ENCODE measurements at regions not wholly inside any gene's neighbourhood (a gene's known extent, or its start where the extent isn't known, plus 50 kb on each side); places are given as distances from the start of the nearest gene placed in this dataset.
A peak's percentile ranks its signal among the peaks of the same experiment; 100 is the strongest.

GRCh38 chr12:5195244-5195643, 151.6 kb downstream of the KCNA5 start:
- Histone ChIP-seq H3K9me3 (ENCODE audit: control insufficient read depth in 2 of 2, insufficient read depth in 1 of 2, low read depth in 1 of 2, low read length in 1 of 2) (no peaks in the 10 kb centered on the region), H3K27ac (ENCODE audit: low read depth in 1 of 3, low read length in 2 of 3) (no peak overlapping the region), H3K27me3 (ENCODE audit: control insufficient read depth in 3 of 3, insufficient read depth in 3 of 3, low read length in 3 of 3) (peaks cover 0 to 3% (median 0%) of the 10 kb centered on the region in 3 donors), H3K4me1 (ENCODE audit: control insufficient read depth in 3 of 3, insufficient read depth in 2 of 3, low read depth in 1 of 3, low read length in 2 of 3) (no peaks in the 10 kb centered on the region), H3K4me3 (ENCODE audit: low read depth in 1 of 3, low read length in 3 of 3) (no peak overlapping the region), H3K36me3 (ENCODE audit: control insufficient read depth in 3 of 3, insufficient read depth in 2 of 3, low read depth in 1 of 3, low read length in 3 of 3) (no peaks in the 10 kb centered on the region)
- DNase-seq = no peak
- FAIRE-seq = no peak
- 74 to 77% (median 75%) methylated on average over 1 of the region's 1 CpG for WGBS, 3 donors

GRCh38 chr12:5195691-5196090, 152.0 kb downstream of the KCNA5 start:
- no peaks in the 10 kb centered on the region for H3K9me3 ChIP-seq (ENCODE audit: control insufficient read depth in 2 of 2, insufficient read depth in 1 of 2, low read depth in 1 of 2, low read length in 1 of 2)
- 75 to 81% (median 79%) methylated on average over 3 of the region's 3 CpGs for WGBS, 3 donors
- FAIRE-seq = no peak

GRCh38 chr12:5197131-5197530, 153.5 kb downstream of the KCNA5 start:
- no peaks in the 10 kb centered on the region for H3K4me1 ChIP-seq (ENCODE audit: control insufficient read depth in 3 of 3, insufficient read depth in 2 of 3, low read depth in 1 of 3, low read length in 2 of 3)
- no peak overlapping the region for H3K4me3 ChIP-seq (ENCODE audit: low read depth in 1 of 3, low read length in 3 of 3)
- no peak overlapping the region for H3K27ac ChIP-seq (ENCODE audit: low read depth in 1 of 3, low read length in 2 of 3)
- no peak for DNase-seq
- no peak for FAIRE-seq
- 49 to 60% (median 54%) methylated on average over 1 of the region's 1 CpG for WGBS, 3 donors
- peaks cover 0 to 3% (median 0%) of the 10 kb centered on the region in 3 donors for H3K27me3 ChIP-seq (ENCODE audit: control insufficient read depth in 3 of 3, insufficient read depth in 3 of 3, low read length in 3 of 3)
- H3K9me3 ChIP-seq (ENCODE audit: control insufficient read depth in 2 of 2, insufficient read depth in 1 of 2, low read depth in 1 of 2, low read length in 1 of 2) = no peaks in the 10 kb centered on the region
- H3K36me3 ChIP-seq (ENCODE audit: control insufficient read depth in 3 of 3, insufficient read depth in 2 of 3, low read depth in 1 of 3, low read length in 3 of 3) = no peaks in the 10 kb centered on the region

More at GRCh38 chr12:5195691-5196090, 152.0 kb downstream of the KCNA5 start:
- Histone ChIP-seq H3K36me3 (ENCODE audit: control insufficient read depth in 3 of 3, insufficient read depth in 2 of 3, low read depth in 1 of 3, low read length in 3 of 3) (no peaks in the 10 kb centered on the region), H3K4me3 (ENCODE audit: low read depth in 1 of 3, low read length in 3 of 3) (no peak overlapping the region), H3K4me1 (ENCODE audit: control insufficient read depth in 3 of 3, insufficient read depth in 2 of 3, low read depth in 1 of 3, low read length in 2 of 3) (no peaks in the 10 kb centered on the region), H3K27ac (ENCODE audit: low read depth in 1 of 3, low read length in 2 of 3) (no peak overlapping the region), H3K27me3 (ENCODE audit: control insufficient read depth in 3 of 3, insufficient read depth in 3 of 3, low read length in 3 of 3) (peaks cover 0 to 3% (median 0%) of the 10 kb centered on the region in 3 donors)
- no peak for DNase-seq

GRCh38 chr12:5197656-5198055, 154.0 kb downstream of the KCNA5 start:
- no peak for FAIRE-seq
- H3K36me3 ChIP-seq (ENCODE audit: control insufficient read depth in 3 of 3, insufficient read depth in 2 of 3, low read depth in 1 of 3, low read length in 3 of 3) = no peaks in the 10 kb centered on the region
- H3K27me3 ChIP-seq (ENCODE audit: control insufficient read depth in 3 of 3, insufficient read depth in 3 of 3, low read length in 3 of 3) = peaks cover 0 to 3% (median 0%) of the 10 kb centered on the region in 3 donors
- WGBS, 3 donors = 86 to 91% (median 89%) methylated on average over 2 of the region's 2 CpGs
- H3K27ac ChIP-seq (ENCODE audit: low read depth in 1 of 3, low read length in 2 of 3) = no peak overlapping the region
- no peak overlapping the region for H3K4me3 ChIP-seq (ENCODE audit: low read depth in 1 of 3, low read length in 3 of 3)
- DNase-seq = no peak
- H3K9me3 ChIP-seq (ENCODE audit: control insufficient read depth in 2 of 2, insufficient read depth in 1 of 2, low read depth in 1 of 2, low read length in 1 of 2) = no peaks in the 10 kb centered on the region
- peaks cover 0 to 3% (median 0%) of the 10 kb centered on the region in 3 donors for H3K4me1 ChIP-seq (ENCODE audit: control insufficient read depth in 3 of 3, insufficient read depth in 2 of 3, low read depth in 1 of 3, low read length in 2 of 3)

GRCh38 chr12:5200278-5201087, 156.8 kb downstream of the KCNA5 start:
- Histone ChIP-seq H3K4me1 (ENCODE audit: control insufficient read depth in 3 of 3, insufficient read depth in 2 of 3, low read depth in 1 of 3, low read length in 2 of 3) (peaks cover 0 to 5% (median 0%) of the 10 kb centered on the region in 3 donors), H3K9me3 (ENCODE audit: control insufficient read depth in 2 of 2, insufficient read depth in 1 of 2, low read depth in 1 of 2, low read length in 1 of 2) (no peaks in the 10 kb centered on the region), H3K4me3 (ENCODE audit: low read depth in 1 of 3, low read length in 3 of 3) (no peak overlapping the region), H3K27me3 (ENCODE audit: control insufficient read depth in 3 of 3, insufficient read depth in 3 of 3, low read length in 3 of 3) (peaks cover 0 to 3% (median 0%) of the 10 kb centered on the region in 3 donors), H3K27ac (ENCODE audit: low read depth in 1 of 3, low read length in 2 of 3) (no peak overlapping the region), H3K36me3 (ENCODE audit: control insufficient read depth in 3 of 3, insufficient read depth in 2 of 3, low read depth in 1 of 3, low read length in 3 of 3) (no peaks in the 10 kb centered on the region)
- DNase-seq (peak; percentile 35 to 72), FAIRE-seq (no peak)
- 22 to 29% (median 27%) methylated on average over 14 of the region's 14 CpGs for WGBS, 3 donors

- Histone ChIP-seq H3K4me3 (ENCODE audit: low read depth in 1 of 3, low read length in 3 of 3) (no peak overlapping the region), H3K4me1 (ENCODE audit: control insufficient read depth in 3 of 3, insufficient read depth in 2 of 3, low read depth in 1 of 3, low read length in 2 of 3) (peaks cover 0 to 5% (median 0%) of the 10 kb centered on the region in 3 donors), H3K27ac (ENCODE audit: low read depth in 1 of 3, low read length in 2 of 3) (peak overlapping the region in 1 of 3 donors; percentile 33), H3K27me3 (ENCODE audit: control insufficient read depth in 3 of 3, insufficient read depth in 3 of 3, low read length in 3 of 3) (peaks cover 0 to 3% (median 0%) of the 10 kb centered on the region in 3 donors), H3K36me3 (ENCODE audit: control insufficient read depth in 3 of 3, insufficient read depth in 2 of 3, low read depth in 1 of 3, low read length in 3 of 3) (no peaks in the 10 kb centered on the region), H3K9me3 (ENCODE audit: control insufficient read depth in 2 of 2, insufficient read depth in 1 of 2, low read depth in 1 of 2, low read length in 1 of 2) (no peaks in the 10 kb centered on the region)
- 61 to 81% (median 77%) methylated on average over 18 of the region's 18 CpGs for WGBS, 3 donors
- DNase-seq (peak in 1 of 2 donors; percentile 24), FAIRE-seq (no peak)
Measured at GRCh38 chr12:5201554-5202218, 158.0 kb downstream of the KCNA5 start.

GRCh38 chr12:5203274-5203673, 159.6 kb downstream of the KCNA5 start:
- H3K36me3 ChIP-seq (ENCODE audit: control insufficient read depth in 3 of 3, insufficient read depth in 2 of 3, low read depth in 1 of 3, low read length in 3 of 3) = no peaks in the 10 kb centered on the region
- peaks cover 0 to 5% (median 0%) of the 10 kb centered on the region in 3 donors for H3K4me1 ChIP-seq (ENCODE audit: control insufficient read depth in 3 of 3, insufficient read depth in 2 of 3, low read depth in 1 of 3, low read length in 2 of 3)
- no peak overlapping the region for H3K4me3 ChIP-seq (ENCODE audit: low read depth in 1 of 3, low read length in 3 of 3)
- no peaks in the 10 kb centered on the region for H3K27me3 ChIP-seq (ENCODE audit: control insufficient read depth in 3 of 3, insufficient read depth in 3 of 3, low read length in 3 of 3)
- no peak for FAIRE-seq
- WGBS, 3 donors = 0% methylated on average over 1 of the region's 1 CpG
- no peak overlapping the region for H3K27ac ChIP-seq (ENCODE audit: low read depth in 1 of 3, low read length in 2 of 3)
- peak; percentile 58 to 66 for DNase-seq
- H3K9me3 ChIP-seq (ENCODE audit: control insufficient read depth in 2 of 2, insufficient read depth in 1 of 2, low read depth in 1 of 2, low read length in 1 of 2) = no peaks in the 10 kb centered on the region

GRCh38 chr12:5203720-5204119, 160.0 kb downstream of the KCNA5 start:
- H3K9me3 ChIP-seq (ENCODE audit: control insufficient read depth in 2 of 2, insufficient read depth in 1 of 2, low read depth in 1 of 2, low read length in 1 of 2) = no peaks in the 10 kb centered on the region
- DNase-seq (no peak), FAIRE-seq (no peak)
- no peaks in the 10 kb centered on the region for H3K36me3 ChIP-seq (ENCODE audit: control insufficient read depth in 3 of 3, insufficient read depth in 2 of 3, low read depth in 1 of 3, low read length in 3 of 3)
- H3K27ac ChIP-seq (ENCODE audit: low read depth in 1 of 3, low read length in 2 of 3) = no peak overlapping the region
- peaks cover 0 to 5% (median 0%) of the 10 kb centered on the region in 3 donors for H3K4me1 ChIP-seq (ENCODE audit: control insufficient read depth in 3 of 3, insufficient read depth in 2 of 3, low read depth in 1 of 3, low read length in 2 of 3)
- no peak overlapping the region for H3K4me3 ChIP-seq (ENCODE audit: low read depth in 1 of 3, low read length in 3 of 3)
- WGBS, 3 donors = 87 to 91% (median 90%) methylated on average over 4 of the region's 4 CpGs
- no peaks in the 10 kb centered on the region for H3K27me3 ChIP-seq (ENCODE audit: control insufficient read depth in 3 of 3, insufficient read depth in 3 of 3, low read length in 3 of 3)
